ENCODE measurements at regions not wholly inside any gene's neighbourhood (a gene's known extent, or its start where the extent isn't known, plus 50 kb on each side); places are given as distances from the start of the nearest gene placed in this dataset.
"Not testable (repeated sequence)": the region's sequence is repeated elsewhere in the genome, so short reads cannot be mapped to it uniquely, and the experiment has no call there.

DNA sequence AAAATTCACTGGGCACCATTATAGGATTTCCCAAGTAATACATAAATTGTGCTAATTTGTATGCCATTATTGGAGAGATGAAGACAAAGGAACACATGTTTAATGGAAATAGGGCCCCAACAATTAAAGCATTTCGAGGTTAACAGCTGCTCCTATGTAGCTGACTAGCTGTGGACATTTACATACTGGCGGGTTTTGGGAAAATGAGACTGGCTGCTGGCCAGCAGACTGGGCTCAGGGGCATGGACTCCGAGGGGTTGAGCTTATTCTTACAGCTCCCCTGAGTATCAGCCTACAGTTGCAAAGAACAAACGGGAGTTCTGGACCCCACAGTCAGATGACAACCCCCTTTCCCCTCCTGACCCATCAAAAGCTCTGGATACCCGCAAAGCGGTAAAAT lies 91.9 kb upstream of the MYO3A start:
- FAIRE-seq = no peak
- no peak for DNase-seq (ENCODE audit: insufficient read length)
- no peak for TF ChIP-seq TAF1 (IDR thresholded peaks at IDR 0.05; ENCODE audit: borderline replicate concordance, low read depth, low read length)
- no peak for TF ChIP-seq POLR2AphosphoS5 (IDR thresholded peaks at IDR 0.05; ENCODE audit: low read depth, low read length)
- TF ChIP-seq POLR2A (IDR thresholded peaks at IDR 0.05; ENCODE audit: low read depth, low read length) = no peak

DNA sequence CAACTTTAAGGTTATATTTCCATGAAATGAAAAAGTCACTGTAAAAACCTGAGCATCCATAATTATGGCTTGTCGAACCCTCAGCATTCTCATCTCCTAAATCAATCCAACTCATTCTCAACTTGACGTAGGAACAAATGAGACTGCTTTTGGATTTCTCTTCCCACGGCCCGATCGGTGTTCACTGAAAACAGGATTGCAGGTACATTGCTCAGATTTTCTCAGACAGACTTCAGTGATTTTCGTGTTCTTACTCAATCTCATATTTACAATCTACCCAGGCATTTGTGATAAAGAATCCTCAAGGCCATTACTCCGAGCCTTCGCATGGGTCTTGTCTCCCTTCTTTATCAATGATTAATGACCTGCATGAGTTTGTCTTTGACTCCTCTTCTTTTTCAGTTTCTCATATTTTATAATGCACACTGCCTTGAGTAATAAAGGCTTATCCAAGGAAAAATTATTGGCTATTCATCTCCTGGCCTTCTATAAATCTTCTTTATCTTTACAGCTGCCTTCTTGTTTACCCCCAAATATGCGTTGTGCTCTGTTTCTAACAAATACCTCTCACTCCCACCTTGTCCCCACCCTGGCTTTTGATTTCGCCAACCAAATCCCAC lies 90.4 kb upstream of the MYO3A start:
- DNase-seq (ENCODE audit: insufficient read length) (no peak), FAIRE-seq (no peak)
- TF ChIP-seq POLR2A (IDR thresholded peaks at IDR 0.05; ENCODE audit: low read depth, low read length) (no peak), TAF1 (IDR thresholded peaks at IDR 0.05; ENCODE audit: borderline replicate concordance, low read depth, low read length) (no peak), POLR2AphosphoS5 (IDR thresholded peaks at IDR 0.05; ENCODE audit: low read depth, low read length) (no peak)

DNA sequence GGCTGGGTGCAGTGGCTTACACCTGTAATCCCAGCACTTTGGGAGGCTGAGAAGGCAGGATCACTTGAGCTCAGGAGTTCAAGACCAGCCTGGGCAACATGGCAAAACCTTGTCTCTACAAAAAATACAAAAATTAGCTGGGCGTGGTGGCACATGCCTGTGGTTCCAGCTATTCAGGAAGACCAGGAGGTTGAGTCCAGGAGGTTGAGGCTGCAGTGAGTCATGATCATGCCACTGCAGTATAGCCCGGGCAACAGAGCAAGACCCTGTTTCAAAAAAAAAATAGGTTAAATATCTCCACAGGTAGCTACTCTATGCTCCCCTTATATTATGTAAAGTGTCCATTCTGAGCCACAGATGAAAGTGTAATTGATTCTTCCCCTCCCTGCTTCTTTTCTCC lies 89.3 kb upstream of the MYO3A start:
- not testable (repeated sequence) for DNase-seq (ENCODE audit: insufficient read length)

DNA sequence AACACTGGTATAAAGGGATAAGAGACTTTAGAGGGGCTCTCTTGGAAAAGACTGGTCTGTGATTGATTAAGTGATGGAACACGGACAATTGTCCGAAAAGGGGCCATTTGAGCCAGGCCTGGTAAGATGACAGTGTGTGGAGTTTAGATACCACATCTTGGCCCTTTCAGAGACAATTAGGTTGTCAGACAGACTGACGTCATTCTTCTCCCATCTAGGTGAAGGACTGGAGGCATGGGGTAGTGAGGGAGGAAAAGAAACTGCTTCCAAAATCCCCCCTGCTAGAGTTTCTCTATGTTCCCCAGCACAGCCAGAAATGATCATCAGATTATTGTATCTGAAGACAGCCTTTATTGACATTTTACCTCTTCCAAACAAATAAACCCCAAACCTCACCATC lies 84.8 kb upstream of the MYO3A start:
- DNase-seq (ENCODE audit: insufficient read length) = no peak
- no peak for FAIRE-seq
- TF ChIP-seq POLR2A (IDR thresholded peaks at IDR 0.05; ENCODE audit: low read depth, low read length) (no peak), POLR2AphosphoS5 (IDR thresholded peaks at IDR 0.05; ENCODE audit: low read depth, low read length) (no peak), TAF1 (IDR thresholded peaks at IDR 0.05; ENCODE audit: borderline replicate concordance, low read depth, low read length) (no peak)

More for the DNA sequence above, 89.3 kb upstream of the MYO3A start:
- not testable (repeated sequence) for FAIRE-seq

DNA sequence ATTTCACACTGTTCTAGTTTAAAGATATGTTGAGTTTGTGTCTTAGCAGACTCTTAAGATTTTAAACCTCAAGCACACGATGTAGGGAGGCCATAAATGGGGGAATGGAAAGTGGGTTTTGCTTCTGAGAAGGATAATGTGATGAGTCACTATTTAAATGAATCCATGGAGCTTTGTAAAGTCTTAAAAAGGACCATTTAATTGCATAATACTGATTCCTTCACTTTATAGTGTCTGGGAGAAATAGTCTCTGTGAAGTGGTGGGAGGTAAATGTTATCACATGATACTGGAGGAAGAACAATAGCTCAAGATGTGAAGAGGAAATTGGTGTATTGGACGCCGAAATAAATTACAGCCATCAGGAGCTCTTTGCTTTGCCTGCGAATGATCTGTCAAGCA lies 84.0 kb upstream of the MYO3A start:
- FAIRE-seq (no peak), DNase-seq (ENCODE audit: insufficient read length) (no peak)
- TF ChIP-seq POLR2AphosphoS5 (IDR thresholded peaks at IDR 0.05; ENCODE audit: low read depth, low read length) (no peak), POLR2A (IDR thresholded peaks at IDR 0.05; ENCODE audit: low read depth, low read length) (no peak), TAF1 (IDR thresholded peaks at IDR 0.05; ENCODE audit: borderline replicate concordance, low read depth, low read length) (no peak)

DNA sequence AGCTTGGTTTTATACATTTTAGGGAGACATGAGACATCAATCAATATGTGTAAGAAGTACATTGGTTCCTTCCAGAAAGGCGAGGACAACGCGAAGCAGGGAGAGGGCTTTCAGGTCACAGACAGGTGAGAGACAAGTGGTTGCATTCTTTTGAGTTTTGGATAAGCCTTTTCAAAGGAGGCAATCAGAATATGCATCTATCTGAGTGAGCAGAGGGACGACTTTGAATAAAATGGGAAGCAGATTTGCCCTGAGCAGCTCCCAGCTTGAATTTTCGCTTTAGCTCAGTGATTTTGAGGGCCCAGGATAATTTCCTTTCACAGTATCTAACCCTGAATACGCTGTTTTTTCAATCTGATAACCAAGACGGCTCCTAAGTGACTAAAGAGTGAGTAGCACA lies 82.5 kb upstream of the MYO3A start:
- TF ChIP-seq POLR2A (IDR thresholded peaks at IDR 0.05; ENCODE audit: low read depth, low read length) (no peak), TAF1 (IDR thresholded peaks at IDR 0.05; ENCODE audit: borderline replicate concordance, low read depth, low read length) (no peak), POLR2AphosphoS5 (IDR thresholded peaks at IDR 0.05; ENCODE audit: low read depth, low read length) (no peak)
- FAIRE-seq = no peak
- DNase-seq (ENCODE audit: insufficient read length) = no peak

DNA sequence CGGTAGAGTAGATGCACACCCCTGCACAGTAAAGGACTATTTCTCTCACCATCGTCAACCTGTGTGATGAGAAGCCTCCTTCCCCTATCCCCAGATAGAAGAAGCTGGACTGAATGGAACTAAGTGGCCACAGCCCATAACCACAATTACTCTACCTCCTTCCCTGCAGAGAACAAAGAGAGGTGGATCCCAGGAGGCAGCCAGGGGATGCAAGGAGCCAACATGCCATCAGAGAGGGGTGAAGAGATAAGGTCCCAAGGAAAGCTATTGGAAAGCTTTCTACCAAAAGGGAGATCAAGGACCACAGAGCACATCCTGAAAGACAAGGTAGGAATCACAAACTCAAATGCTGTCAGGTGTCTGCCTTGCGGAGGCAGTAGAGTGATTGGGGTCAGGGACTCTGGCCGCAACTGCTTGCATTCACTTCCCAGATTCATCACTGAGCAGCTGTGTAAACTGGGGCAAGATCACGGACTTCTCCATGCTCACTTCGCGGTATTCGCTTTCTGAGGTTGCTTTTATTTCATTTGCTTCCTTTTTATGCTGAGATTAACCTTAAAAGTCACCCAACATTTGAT lies 81.6 kb upstream of the MYO3A start:
- FAIRE-seq (no peak), DNase-seq (ENCODE audit: insufficient read length) (no peak)
- no peak for TF ChIP-seq TAF1 (IDR thresholded peaks at IDR 0.05; ENCODE audit: borderline replicate concordance, low read depth, low read length)
- TF ChIP-seq POLR2AphosphoS5 (IDR thresholded peaks at IDR 0.05; ENCODE audit: low read depth, low read length) = no peak
- TF ChIP-seq POLR2A (IDR thresholded peaks at IDR 0.05; ENCODE audit: low read depth, low read length) = no peak

DNA sequence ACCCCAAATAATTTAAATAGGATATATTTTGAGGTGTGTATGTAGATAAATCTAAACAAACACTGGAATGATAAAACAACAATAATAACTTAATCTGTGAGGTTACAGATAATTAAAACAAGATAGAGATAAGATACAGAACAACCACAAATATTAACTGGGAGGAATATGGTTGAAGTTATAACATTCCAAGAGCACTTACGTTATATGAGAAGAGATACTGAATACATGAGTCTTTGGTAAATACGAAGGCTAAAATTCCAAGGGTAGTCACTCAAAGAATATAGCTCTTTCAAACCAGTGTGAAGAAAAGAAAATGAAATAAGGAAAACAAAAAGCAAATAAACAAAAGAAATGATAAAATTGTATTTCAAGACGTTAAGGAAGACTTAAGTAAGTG lies 76.0 kb upstream of the MYO3A start:
- DNase-seq (ENCODE audit: insufficient read length) = no peak
- FAIRE-seq = no peak
- TF ChIP-seq POLR2A (IDR thresholded peaks at IDR 0.05; ENCODE audit: low read depth, low read length) (no peak), TAF1 (IDR thresholded peaks at IDR 0.05; ENCODE audit: borderline replicate concordance, low read depth, low read length) (no peak), POLR2AphosphoS5 (IDR thresholded peaks at IDR 0.05; ENCODE audit: low read depth, low read length) (no peak)

DNA sequence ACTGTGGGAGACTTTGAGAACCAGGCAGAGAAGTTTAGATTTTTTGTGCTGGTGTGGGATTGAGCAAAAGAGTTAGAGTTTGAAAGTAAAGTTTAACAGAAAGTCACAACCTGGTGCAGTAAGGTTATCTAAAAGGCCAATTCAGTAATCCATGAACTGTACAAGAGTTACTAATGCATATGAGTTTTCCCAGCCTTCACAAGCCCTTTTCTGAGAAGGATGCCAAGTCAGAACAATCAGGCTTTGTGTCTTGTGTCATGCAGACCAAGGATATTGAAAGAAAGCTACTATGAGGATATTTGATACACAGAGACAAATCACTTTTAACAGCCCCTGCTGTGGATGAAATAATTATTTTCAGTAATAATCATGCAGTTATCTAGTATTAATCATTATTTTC lies 68.8 kb upstream of the MYO3A start:
- FAIRE-seq (no peak), DNase-seq (ENCODE audit: insufficient read length) (no peak)
- TF ChIP-seq POLR2A (IDR thresholded peaks at IDR 0.05; ENCODE audit: low read depth, low read length) = no peak
- no peak for TF ChIP-seq POLR2AphosphoS5 (IDR thresholded peaks at IDR 0.05; ENCODE audit: low read depth, low read length)
- TF ChIP-seq TAF1 (IDR thresholded peaks at IDR 0.05; ENCODE audit: borderline replicate concordance, low read depth, low read length) = no peak

DNA sequence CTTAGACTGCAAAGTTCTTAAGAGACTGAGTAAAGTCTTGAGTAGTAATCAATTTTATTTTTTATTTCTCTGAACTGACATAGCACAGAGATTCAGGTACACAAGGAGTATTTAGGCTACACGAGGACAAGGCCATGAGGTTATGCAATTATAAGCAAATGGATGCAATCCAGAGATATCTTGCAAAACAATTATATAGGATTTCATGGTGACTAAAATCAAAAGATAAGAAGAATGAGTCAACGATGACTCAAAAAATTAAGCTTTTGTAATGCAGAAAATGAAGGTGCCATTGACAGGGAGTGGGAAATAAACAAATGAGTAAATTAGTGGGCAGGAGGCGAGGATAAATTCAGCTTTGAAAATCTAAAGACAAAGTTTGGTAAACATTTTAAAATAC lies 66.7 kb upstream of the MYO3A start:
- DNase-seq (ENCODE audit: insufficient read length) (no peak), FAIRE-seq (no peak)
- no peak for TF ChIP-seq POLR2AphosphoS5 (IDR thresholded peaks at IDR 0.05; ENCODE audit: low read depth, low read length)
- no peak for TF ChIP-seq POLR2A (IDR thresholded peaks at IDR 0.05; ENCODE audit: low read depth, low read length)
- no peak for TF ChIP-seq TAF1 (IDR thresholded peaks at IDR 0.05; ENCODE audit: borderline replicate concordance, low read depth, low read length)

DNA sequence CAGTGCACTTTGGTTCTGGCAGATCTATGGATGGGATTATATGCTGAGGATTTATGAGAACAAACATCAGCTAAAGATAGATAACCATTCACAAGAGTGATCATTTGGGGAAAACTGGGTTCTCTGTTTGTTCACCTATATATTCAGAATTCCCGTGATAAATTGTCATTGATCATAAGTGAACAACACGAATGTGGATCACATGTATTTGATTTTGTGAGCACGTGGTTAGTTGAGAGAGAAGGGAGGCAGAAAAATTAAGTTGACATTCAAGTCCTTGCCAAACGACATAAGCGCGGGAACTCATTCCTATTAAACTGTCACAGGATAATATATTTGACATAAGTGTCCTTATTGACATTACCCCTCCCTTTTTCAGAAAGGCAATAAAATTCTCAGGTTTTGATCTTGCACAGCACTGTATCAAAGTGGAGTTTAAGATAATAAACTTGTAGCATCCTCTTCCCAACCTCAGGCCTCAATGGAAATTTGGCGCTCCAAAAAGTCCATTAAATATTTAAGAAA lies 64.9 kb upstream of the MYO3A start:
- no peak for TF ChIP-seq POLR2A (IDR thresholded peaks at IDR 0.05; ENCODE audit: low read depth, low read length)
- no peak for TF ChIP-seq POLR2AphosphoS5 (IDR thresholded peaks at IDR 0.05; ENCODE audit: low read depth, low read length)
- TF ChIP-seq TAF1 (IDR thresholded peaks at IDR 0.05; ENCODE audit: borderline replicate concordance, low read depth, low read length) = no peak
- FAIRE-seq (no peak), DNase-seq (ENCODE audit: insufficient read length) (no peak)

DNA sequence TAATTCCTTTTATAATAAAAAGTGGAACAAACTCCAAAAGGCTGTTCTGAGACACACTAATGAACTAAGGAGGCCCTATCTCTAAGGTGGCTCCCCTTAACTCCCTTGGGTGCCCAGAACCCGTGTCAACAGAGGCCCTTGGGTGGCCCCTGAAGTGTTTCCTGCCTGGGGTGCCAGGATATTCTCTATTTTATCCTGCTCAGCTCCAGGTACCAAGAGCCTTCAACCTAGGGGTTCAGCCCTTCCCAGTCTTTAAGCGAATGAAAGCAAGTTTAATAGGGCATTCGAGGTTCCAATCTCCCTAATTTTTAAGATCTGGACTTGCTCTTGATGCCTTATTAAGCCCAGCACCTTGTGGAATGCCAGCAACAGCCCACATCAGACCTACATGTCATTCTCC lies 64.4 kb upstream of the MYO3A start:
- TF ChIP-seq TAF1 (IDR thresholded peaks at IDR 0.05; ENCODE audit: borderline replicate concordance, low read depth, low read length) (no peak), POLR2AphosphoS5 (IDR thresholded peaks at IDR 0.05; ENCODE audit: low read depth, low read length) (no peak)
- DNase-seq (ENCODE audit: insufficient read length) (no peak), FAIRE-seq (no peak)

DNA sequence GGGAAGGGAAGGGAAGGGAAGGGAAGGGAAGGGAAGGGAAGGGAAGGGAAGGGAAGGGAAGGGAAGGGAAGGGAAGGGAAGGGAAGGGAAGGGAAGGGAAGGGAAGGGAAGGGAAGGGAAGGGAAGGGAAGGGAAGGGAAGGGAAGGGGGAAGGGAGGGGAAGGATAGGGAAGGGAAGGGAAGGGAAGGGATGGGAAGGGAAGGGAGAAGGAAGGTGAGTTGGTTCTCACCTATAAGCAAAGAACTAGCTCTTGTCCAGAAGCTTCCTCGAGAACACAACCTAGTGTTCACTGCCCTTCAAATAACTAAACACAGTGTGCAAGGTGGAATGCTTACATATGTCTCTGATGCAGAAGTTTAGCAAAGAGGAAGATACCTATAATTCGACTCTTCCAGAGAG lies 59.6 kb upstream of the MYO3A start:
- not testable (repeated sequence) for DNase-seq (ENCODE audit: insufficient read length); FAIRE-seq
